ENCODE measurements at regions not wholly inside any gene's neighbourhood (a gene's known extent, or its start where the extent isn't known, plus 50 kb on each side); places are given as distances from the start of the nearest gene placed in this dataset.
"Not testable (repeated sequence)": the region's sequence is repeated elsewhere in the genome, so short reads cannot be mapped to it uniquely, and the experiment has no call there.

GRCh38 chr4:187671958-187672357 lies 323.6 kb upstream of the ZFP42 start:
- not testable (repeated sequence) for TF ChIP-seq CTCF, POLR2A (IDR thresholded peaks at IDR 0.05)

All from body of pancreas (tissue), 4 donors.